ENCODE measurements at regions not wholly inside any gene's neighbourhood (a gene's known extent, or its start where the extent isn't known, plus 50 kb on each side); places are given as distances from the start of the nearest gene placed in this dataset.

DNA sequence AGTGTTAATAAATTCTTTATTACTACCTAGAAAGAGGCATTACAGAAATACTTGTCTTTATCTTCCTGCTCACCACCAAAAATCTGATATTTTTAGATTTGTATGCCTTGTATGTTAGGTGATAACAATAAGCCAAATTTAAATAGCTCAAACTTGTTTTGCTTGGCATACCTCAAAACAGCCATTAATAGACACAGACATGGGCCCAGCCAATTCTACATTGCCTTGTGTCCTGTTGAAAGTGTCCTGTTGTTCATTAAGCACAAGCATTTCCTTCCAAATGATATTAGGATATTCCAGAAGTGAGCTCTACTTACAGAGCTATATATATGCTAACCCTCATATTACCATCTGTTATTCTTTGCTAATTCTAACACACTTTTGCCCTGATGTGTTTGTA lies 438.6 kb upstream of the ZNF385D start:
- H3K4me3 ChIP-seq: no peak overlapping the region
- TF ChIP-seq, protein P1, sequence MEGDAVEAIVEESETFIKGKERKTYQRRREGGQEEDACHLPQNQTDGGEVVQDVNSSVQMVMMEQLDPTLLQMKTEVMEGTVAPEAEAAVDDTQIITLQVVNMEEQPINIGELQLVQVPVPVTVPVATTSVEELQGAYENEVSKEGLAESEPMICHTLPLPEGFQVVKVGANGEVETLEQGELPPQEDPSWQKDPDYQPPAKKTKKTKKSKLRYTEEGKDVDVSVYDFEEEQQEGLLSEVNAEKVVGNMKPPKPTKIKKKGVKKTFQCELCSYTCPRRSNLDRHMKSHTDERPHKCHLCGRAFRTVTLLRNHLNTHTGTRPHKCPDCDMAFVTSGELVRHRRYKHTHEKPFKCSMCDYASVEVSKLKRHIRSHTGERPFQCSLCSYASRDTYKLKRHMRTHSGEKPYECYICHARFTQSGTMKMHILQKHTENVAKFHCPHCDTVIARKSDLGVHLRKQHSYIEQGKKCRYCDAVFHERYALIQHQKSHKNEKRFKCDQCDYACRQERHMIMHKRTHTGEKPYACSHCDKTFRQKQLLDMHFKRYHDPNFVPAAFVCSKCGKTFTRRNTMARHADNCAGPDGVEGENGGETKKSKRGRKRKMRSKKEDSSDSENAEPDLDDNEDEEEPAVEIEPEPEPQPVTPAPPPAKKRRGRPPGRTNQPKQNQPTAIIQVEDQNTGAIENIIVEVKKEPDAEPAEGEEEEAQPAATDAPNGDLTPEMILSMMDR (IDR thresholded peaks at IDR 0.05): no peak
- no peaks in the 10 kb centered on the region for H3K4me1 ChIP-seq
- intact Hi-C loops (cut with DNase I): no loop called here
- H3K36me3 ChIP-seq: no peaks in the 10 kb centered on the region
- H3K9me3 ChIP-seq: no peaks in the 10 kb centered on the region
- H3K27me3 ChIP-seq: no peaks in the 10 kb centered on the region
- ATAC-seq (no peak), DNase-seq (no peak)
- H3K27ac ChIP-seq: no peak overlapping the region

DNA sequence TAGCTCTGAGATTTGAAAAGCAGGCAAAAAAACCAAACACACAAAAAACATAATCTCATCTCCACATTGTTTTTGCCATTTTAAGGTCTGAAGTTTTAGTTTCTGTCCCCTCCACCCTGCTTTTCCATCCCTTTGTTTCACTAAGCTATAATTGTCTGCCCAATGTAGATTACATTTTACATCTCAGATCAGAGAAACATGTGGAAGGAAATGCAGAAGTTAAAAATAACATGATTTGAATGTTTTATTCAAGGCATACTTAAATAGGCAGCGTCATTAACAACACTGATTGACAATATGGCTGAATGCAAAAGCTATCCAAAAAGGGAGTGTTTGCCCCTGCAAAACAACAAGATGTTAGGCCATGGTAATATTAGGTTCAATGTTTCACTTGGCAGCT lies 448.1 kb upstream of the ZNF385D start:
- TF ChIP-seq, protein P1 (IDR thresholded peaks at IDR 0.05): no peak
- H3K9me3 ChIP-seq: peaks cover 0 to 3% of the 10 kb centered on the region in 2 donors
- intact Hi-C loops (cut with DNase I): no loop called here
- H3K27me3 ChIP-seq: no peaks in the 10 kb centered on the region
- DNase-seq (no peak), ATAC-seq (no peak)
- H3K4me3 ChIP-seq: no peak overlapping the region
- H3K36me3 ChIP-seq: no peaks in the 10 kb centered on the region
- no peak overlapping the region for H3K27ac ChIP-seq
- H3K4me1 ChIP-seq: no peaks in the 10 kb centered on the region

DNA sequence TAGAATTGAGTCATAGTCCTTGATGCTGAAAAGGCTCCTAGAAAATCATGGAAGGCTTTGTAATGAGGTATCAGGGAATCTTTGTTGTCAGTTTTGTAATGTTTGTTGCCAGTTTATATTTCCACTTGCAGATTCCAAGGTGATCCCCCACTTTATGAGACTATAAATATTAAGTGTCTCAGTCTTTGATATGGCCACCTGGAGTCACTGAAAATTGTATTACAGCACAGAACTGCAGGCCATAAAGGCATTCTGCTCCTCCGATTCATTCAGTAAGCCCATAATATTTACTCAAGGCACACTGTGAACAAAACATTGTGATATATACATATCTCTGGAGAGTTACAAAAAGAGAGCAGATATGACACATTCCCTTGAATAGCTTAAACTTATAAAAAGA lies 457.8 kb upstream of the ZNF385D start:
- DNase-seq: peak in 2 of 4 donors; percentile 68 to 76
- Histone ChIP-seq H3K36me3 (no peaks in the 10 kb centered on the region), H3K9me3 (no peaks in the 10 kb centered on the region), H3K27ac (no peak overlapping the region), H3K4me1 (no peaks in the 10 kb centered on the region), H3K4me3 (no peak overlapping the region), H3K27me3 (no peaks in the 10 kb centered on the region)
- ATAC-seq: no peak
- TF ChIP-seq, protein P1 (IDR thresholded peaks at IDR 0.05): no peak
- intact Hi-C loops (cut with DNase I): no loop called here

DNA sequence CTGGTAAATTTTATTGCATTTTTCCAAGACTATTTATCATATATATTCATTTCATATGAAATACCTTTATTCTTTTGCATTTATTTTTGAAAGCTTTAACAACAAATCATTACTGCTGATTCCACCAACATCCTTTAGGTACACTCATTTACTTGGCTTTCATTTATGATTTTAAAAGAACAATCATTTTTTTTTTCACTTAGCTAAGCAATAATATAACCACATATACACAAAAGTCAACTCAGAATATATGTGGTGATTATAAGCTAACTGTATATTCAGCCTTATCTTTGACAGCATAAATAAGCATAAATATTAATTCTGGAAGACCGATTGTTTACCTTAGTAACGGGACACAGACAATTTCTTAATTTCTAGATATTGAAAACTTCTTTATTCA lies 458.6 kb upstream of the ZNF385D start:
- ATAC-seq (no peak), DNase-seq (no peak)
- intact Hi-C loops (cut with DNase I): no loop called here
- Histone ChIP-seq H3K27me3 (no peaks in the 10 kb centered on the region), H3K36me3 (no peaks in the 10 kb centered on the region), H3K4me3 (no peak overlapping the region), H3K9me3 (no peaks in the 10 kb centered on the region), H3K4me1 (no peaks in the 10 kb centered on the region), H3K27ac (no peak overlapping the region)
- TF ChIP-seq, protein P1 (IDR thresholded peaks at IDR 0.05): no peak

DNA sequence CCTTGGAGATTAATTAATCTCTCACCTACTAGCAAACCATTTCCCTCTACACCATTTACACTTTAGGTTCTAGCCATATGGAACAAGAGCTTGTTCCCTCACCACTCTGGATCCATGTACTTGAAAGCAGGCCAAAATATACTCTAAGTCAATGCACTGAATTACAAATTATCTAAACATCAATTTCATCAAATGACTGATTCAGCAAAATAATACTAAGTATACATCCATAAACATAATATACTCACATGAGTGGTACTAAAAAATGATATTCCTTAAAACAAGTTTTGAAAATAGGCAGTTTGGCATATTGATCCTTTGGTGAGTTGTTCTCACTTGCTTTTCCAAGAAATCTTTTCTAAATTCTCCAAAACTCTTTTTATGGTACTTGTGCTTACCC lies 459.7 kb upstream of the ZNF385D start:
- no peaks in the 10 kb centered on the region for H3K9me3 ChIP-seq
- H3K4me3 ChIP-seq: no peak overlapping the region
- H3K27ac ChIP-seq: no peak overlapping the region
- no peaks in the 10 kb centered on the region for H3K36me3 ChIP-seq
- intact Hi-C loops (cut with DNase I): no loop called here
- TF ChIP-seq, protein P1 (IDR thresholded peaks at IDR 0.05): no peak
- no peak for DNase-seq
- H3K4me1 ChIP-seq: no peaks in the 10 kb centered on the region
- ATAC-seq: no peak
- H3K27me3 ChIP-seq: no peaks in the 10 kb centered on the region

All from left lung (tissue), 4 donors.